CD14-positive monocyte (primary cell): ENCODE measurements at regions not wholly inside any gene's neighbourhood (a gene's known extent, or its start where the extent isn't known, plus 50 kb on each side); places are given as distances from the start of the nearest gene placed in this dataset.

Experiments used
- DNase-seq, 3 donors: peaks; one replicate each; pipeline ENCODE4 v3.0.0-alpha.2; 2011 to 2022
- H2AFZ ChIP-seq: 2 replicates; pipeline ENCODE4 v1.6.0; 2012; ENCODE audit warnings: mild to moderate bottlenecking, low read depth, low read length, inconsistent platforms; ENCODE audit not compliant: insufficient read depth, poor library complexity, severe bottlenecking
- H3K27ac ChIP-seq, 2 donors: 1 replicate in 1 of 2; 2 replicates in 1 of 2; pipeline ENCODE4 v1.5.1; 2012 to 2013; ENCODE audit warnings: low read length in 2 of 2, control low read depth in 1 of 2, inconsistent platforms in 1 of 2, low read depth in 1 of 2, mild to moderate bottlenecking in 1 of 2
- H3K27me3 ChIP-seq, 2 donors: one replicate each; pipeline versions ENCODE4 v1.6.0 to v1.6.1; 2011 to 2013; ENCODE audit warnings: low read length in 2 of 2; ENCODE audit not compliant: control insufficient read depth in 2 of 2, insufficient read depth in 2 of 2
- H3K36me3 ChIP-seq, 2 donors: replicated peaks in 1 of 2; 1 replicate in 1 of 2; 2 replicates in 1 of 2; pipeline versions ENCODE4 v1.5.1 to v1.6.1; 2012 to 2013; ENCODE audit warnings: low read length in 2 of 2, control low read depth in 1 of 2, inconsistent platforms in 1 of 2, mild to moderate bottlenecking in 1 of 2; ENCODE audit not compliant: insufficient read depth in 2 of 2, control insufficient read depth in 1 of 2
- H3K4me1 ChIP-seq, 2 donors: 1 replicate in 1 of 2; 2 replicates in 1 of 2; pipeline versions ENCODE4 v1.5.1 to v1.6.1; 2012 to 2013; ENCODE audit warnings: low read length in 2 of 2, control low read depth in 1 of 2, inconsistent platforms in 1 of 2, mild to moderate bottlenecking in 1 of 2, moderate library complexity in 1 of 2; ENCODE audit not compliant: insufficient read depth in 2 of 2, control insufficient read depth in 1 of 2
- H3K4me2 ChIP-seq: replicated peaks from 2 replicates; pipeline ENCODE3; 2012; ENCODE audit warnings: low read length, moderate library complexity, mild to moderate bottlenecking; ENCODE audit not compliant: poor library complexity, severe bottlenecking; ENCODE audit errors: extremely low read depth
- H3K4me3 ChIP-seq, 3 experiments: fragments of 200-600 bp in 1 of 3; sonication (generic) in 1 of 3; replicated peaks in 1 of 3; 1 replicate in 2 of 3; 2 replicates in 1 of 3; pipeline ENCODE4 v1.5.1; 2011 to 2013; ENCODE audit warnings: low read length in 3 of 3, mild to moderate bottlenecking in 3 of 3, control low read depth in 2 of 3, low read depth in 2 of 3, inconsistent platforms in 1 of 3, moderate library complexity in 1 of 3
- H3K79me2 ChIP-seq: 2 replicates; pipeline ENCODE4 v1.6.0; 2012; ENCODE audit warnings: mild to moderate bottlenecking, control low read depth, inconsistent platforms, low read length, moderate library complexity; ENCODE audit not compliant: insufficient read depth
- H3K9ac ChIP-seq: 2 replicates; pipeline ENCODE4 v1.6.0; 2017; ENCODE audit warnings: low read length, mild to moderate bottlenecking; ENCODE audit not compliant: insufficient read depth, poor library complexity, severe bottlenecking
- H3K9me3 ChIP-seq, 2 donors: replicated peaks in 1 of 2; 1 replicate in 1 of 2; 2 replicates in 1 of 2; pipeline versions ENCODE4 v1.5.1 to v1.6.1; 2012 to 2013; ENCODE audit warnings: low read length in 2 of 2, control low read depth in 1 of 2; ENCODE audit not compliant: control insufficient read depth in 1 of 2, insufficient read depth in 1 of 2
- H4K20me1 ChIP-seq: 2 replicates; pipeline ENCODE4 v1.6.0; 2012; ENCODE audit warnings: mild to moderate bottlenecking, low read length, control low read depth, moderate library complexity; ENCODE audit not compliant: insufficient read depth
- H3K27ac Mint-ChIP-seq, 7 donors: one replicate each; pipeline ENCODE4 v1.8.0; 2020; ENCODE audit warnings: mild to moderate bottlenecking in 7 of 7, mixed read lengths in 7 of 7, moderate library complexity in 6 of 7, inconsistent platforms in 2 of 7
- H3K27me3 Mint-ChIP-seq, 3 donors: one replicate each; pipeline ENCODE4 v1.8.0; 2021 to 2022; ENCODE audit warnings: low read depth in 3 of 3, mild to moderate bottlenecking in 3 of 3, mixed read lengths in 3 of 3, moderate library complexity in 3 of 3, inconsistent platforms in 1 of 3
- H3K36me3 Mint-ChIP-seq, 2 donors: one replicate each; pipeline ENCODE4 v1.8.0; 2020; ENCODE audit warnings: mixed read lengths in 2 of 2, inconsistent platforms in 1 of 2, mild to moderate bottlenecking in 1 of 2
- H3K4me1 Mint-ChIP-seq: one replicate; pipeline ENCODE4 v1.8.0; 2020; ENCODE audit warnings: mild to moderate bottlenecking, mixed read lengths
- H3K4me3 Mint-ChIP-seq, 2 donors: one replicate each; pipeline ENCODE4 v1.8.0; 2020; ENCODE audit warnings: mild to moderate bottlenecking in 2 of 2, mixed read lengths in 2 of 2, moderate library complexity in 1 of 2
- H3K9me3 Mint-ChIP-seq, 7 donors: one replicate each; pipeline ENCODE4 v1.8.0; 2020 to 2022; ENCODE audit warnings: mixed read lengths in 7 of 7, mild to moderate bottlenecking in 6 of 7, moderate library complexity in 6 of 7, inconsistent platforms in 2 of 7
- CTCF ChIP-seq: fragments of 200-600 bp; IDR thresholded peaks from one replicate; pipeline ENCODE4 v1.8.0; 2022; ENCODE audit warnings: antibody characterized with exemption, mild to moderate bottlenecking
- WGBS: methylation state at CpG from one replicate; pipeline ENCODE4 v1.1.5; 2013; ENCODE audit warnings: missing lambda C conversion rate; ENCODE audit not compliant: insufficient coverage; 5-methylcytosine and 5-hydroxymethylcytosine counted together
- intact Hi-C, 2 donors: fragments of 100-400 bp; cut with micrococcal nuclease; formaldehyde crosslinking; loops; one replicate each; pipeline versions ENCODE4 v1.15.0 to v1.15.1; 2023

GRCh38 chr10:4051641-4052151, 266.7 kb upstream of the KLF6 start:
- Histone ChIP-seq H3K9ac (peak overlapping the region; percentile 79), H3K4me2 (peak overlapping the region; percentile 70), H3K4me3 (peak overlapping the region; percentile 31 to 95 (median 77)), H3K27me3 (no peaks in the 10 kb centered on the region), H4K20me1 (no peaks in the 10 kb centered on the region), H3K4me1 (peaks cover 32 to 39% of the 10 kb centered on the region in 2 donors), H3K27ac (peak overlapping the region; percentile 41 to 97), H3K79me2 (no peaks in the 10 kb centered on the region), H3K36me3 (no peaks in the 10 kb centered on the region), H3K9me3 (peaks cover 0 to 3% of the 10 kb centered on the region in 2 donors), H2AFZ (peak overlapping the region; percentile 70)
- Mint-ChIP-seq H3K4me1 (peaks cover 34% of the 10 kb centered on the region), H3K9me3 (peaks cover 0 to 8% (median 4%) of the 10 kb centered on the region in 7 donors), H3K27ac (peak overlapping the region; percentile 91 to 97 (median 95)), H3K27me3 (no peaks in the 10 kb centered on the region), H3K4me3 (peak overlapping the region; percentile 68 to 95), H3K36me3 (peaks cover 0 to 5% of the 10 kb centered on the region in 2 donors)
- DNase-seq: peak; percentile 63 to 90 (median 76)
- TF ChIP-seq CTCF: no peak
- 80% methylated on average over 2 of the region's 9 CpGs for WGBS
- intact Hi-C loops: loop anchor here in 1 of 2 donors (10.0 kb wide), 2 partner anchors 157 to 267 kb away; partner anchors contain the start of gene KLF6

- Histone ChIP-seq H3K4me1 (peaks cover 32 to 39% of the 10 kb centered on the region in 2 donors), H3K36me3 (no peaks in the 10 kb centered on the region), H3K9me3 (peaks cover 0 to 3% of the 10 kb centered on the region in 2 donors), H3K79me2 (no peaks in the 10 kb centered on the region), H2AFZ (peak overlapping the region; percentile 70), H3K4me3 (peak overlapping the region; percentile 31 to 95 (median 77)), H4K20me1 (no peaks in the 10 kb centered on the region), H3K9ac (peak overlapping the region; percentile 79), H3K27me3 (no peaks in the 10 kb centered on the region), H3K4me2 (peak overlapping the region; percentile 70), H3K27ac (peak overlapping the region; percentile 41 to 97)
- no peak for TF ChIP-seq CTCF
- Mint-ChIP-seq H3K4me3 (peak overlapping the region; percentile 68 to 95), H3K27ac (peak overlapping the region; percentile 91 to 97 (median 95)), H3K9me3 (peaks cover 0 to 8% (median 4%) of the 10 kb centered on the region in 7 donors), H3K4me1 (peaks cover 35% of the 10 kb centered on the region), H3K36me3 (peaks cover 0 to 5% of the 10 kb centered on the region in 2 donors), H3K27me3 (no peaks in the 10 kb centered on the region)
- WGBS: no CpG with 5 or more reads among the region's 8 CpGs
- intact Hi-C loops: loop anchor here in 1 of 2 donors (10.0 kb wide), 2 partner anchors 156 to 266 kb away; partner anchors contain the start of gene KLF6
- DNase-seq: peak; percentile 23 to 63 (median 41)
Observed at GRCh38 chr10:4051011-4051640, 266.1 kb upstream of the KLF6 start.
